SK-N-SH treated with all-trans-retinoic acid at 6 μM for 48 hours (cell line): ENCODE measurements at regions not wholly inside any gene's neighbourhood (a gene's known extent, or its start where the extent isn't known, plus 50 kb on each side); places are given as distances from the start of the nearest gene placed in this dataset.

Source experiments
- ATAC-seq: fragments of 200-7000 bp; cut with Tn5 transposase; 3 replicates; pipeline ENCODE4 v1.9.1; 2020; ENCODE audit warnings: mild to moderate bottlenecking, moderate library complexity
- BACH2 ChIP-seq: fragments of 250-450 bp; sonication (Bioruptor Pico); IDR thresholded peaks from 2 replicates; pipeline ENCODE4 v1.9.0; 2021; ENCODE audit warnings: mild to moderate bottlenecking, borderline replicate concordance
- CREB5 ChIP-seq: fragments of 250-450 bp; sonication (Bioruptor Pico); IDR thresholded peaks from 2 replicates; pipeline ENCODE4 v1.5.1; 2020; ENCODE audit warnings: low read depth, mild to moderate bottlenecking, moderate library complexity
- CSDC2 ChIP-seq: fragments of 250-450 bp; sonication (Bioruptor Pico); IDR thresholded peaks from 2 replicates; pipeline ENCODE4 v1.5.0; 2020; ENCODE audit warnings: mild to moderate bottlenecking, moderate library complexity
- ESRRG ChIP-seq: fragments of 250-450 bp; sonication (Bioruptor Pico); IDR thresholded peaks from 2 replicates; pipeline ENCODE4 v1.6.1; 2021; ENCODE audit warnings: mild to moderate bottlenecking
- GLIS3 ChIP-seq: fragments of 250-450 bp; sonication (Bioruptor Pico); IDR thresholded peaks from 2 replicates; pipeline ENCODE4 v1.5.0; 2020; ENCODE audit warnings: mild to moderate bottlenecking, moderate library complexity
- ISL1 ChIP-seq: fragments of 250-450 bp; sonication (Bioruptor Pico); IDR thresholded peaks from 2 replicates; pipeline ENCODE4 v2.1.2; 2022; ENCODE audit warnings: mild to moderate bottlenecking, moderate library complexity
- OSR1 ChIP-seq: fragments of 250-450 bp; sonication (Bioruptor Pico); IDR thresholded peaks from 2 replicates; pipeline ENCODE4 v1.8.0; 2022; ENCODE audit warnings: moderate library complexity, mild to moderate bottlenecking, inconsistent platforms
- PATZ1 ChIP-seq: fragments of 250-450 bp; sonication (Bioruptor Pico); IDR thresholded peaks from 2 replicates; pipeline ENCODE4 v1.8.0; 2020; ENCODE audit warnings: mild to moderate bottlenecking, moderate library complexity, borderline replicate concordance
- POU6F1 ChIP-seq: fragments of 250-450 bp; sonication (Bioruptor Pico); IDR thresholded peaks from 2 replicates; pipeline ENCODE4 v1.8.0; 2021; ENCODE audit warnings: low read depth, mild to moderate bottlenecking, moderate library complexity, borderline replicate concordance
- PPARA ChIP-seq: fragments of 250-450 bp; sonication (Bioruptor Pico); IDR thresholded peaks from 2 replicates; pipeline ENCODE4 v1.5.0; 2020; ENCODE audit warnings: mild to moderate bottlenecking, borderline replicate concordance
- RARB ChIP-seq: fragments of 250-450 bp; sonication (Bioruptor Pico); IDR thresholded peaks from 2 replicates; pipeline ENCODE4 v1.8.0; 2021; ENCODE audit warnings: mild to moderate bottlenecking, moderate library complexity
- SNAI2 ChIP-seq: fragments of 250-450 bp; sonication (Bioruptor Pico); IDR thresholded peaks from 2 replicates; pipeline ENCODE4 v1.5.0; 2020; ENCODE audit warnings: mild to moderate bottlenecking, moderate library complexity
- TCF4 ChIP-seq: fragments of 250-450 bp; sonication (Bioruptor Pico); IDR thresholded peaks from 2 replicates; pipeline ENCODE4 v1.8.0; 2021; ENCODE audit warnings: mild to moderate bottlenecking, moderate library complexity, borderline replicate concordance
- TOX ChIP-seq: fragments of 250-450 bp; sonication (Bioruptor Pico); IDR thresholded peaks from 2 replicates; pipeline ENCODE4 v1.8.0; 2021; ENCODE audit warnings: mild to moderate bottlenecking, moderate library complexity, borderline replicate concordance
- TSHZ2 ChIP-seq: fragments of 250-450 bp; sonication (Bioruptor Pico); IDR thresholded peaks from 2 replicates; pipeline ENCODE4 v1.5.0; 2020; ENCODE audit warnings: mild to moderate bottlenecking, moderate library complexity
- ZC3H10 ChIP-seq: fragments of 250-450 bp; sonication (Bioruptor Pico); IDR thresholded peaks from 2 replicates; pipeline ENCODE4 v1.5.1; 2021; ENCODE audit warnings: mild to moderate bottlenecking, moderate library complexity
- ZFP30 ChIP-seq: fragments of 450-650 bp; formaldehyde crosslinking; IDR thresholded peaks from 2 replicates; pipeline ENCODE4 v1.5.0; 2022; ENCODE audit warnings: mild to moderate bottlenecking, moderate library complexity
- ZNF565 ChIP-seq: fragments of 450-650 bp; formaldehyde crosslinking; conservative IDR thresholded peaks from 2 replicates; pipeline ENCODE4 v1.5.0; 2020; ENCODE audit warnings: low read depth, mild to moderate bottlenecking, moderate library complexity
- ZNF70 ChIP-seq: fragments of 450-650 bp; formaldehyde crosslinking; IDR thresholded peaks from 2 replicates; pipeline ENCODE4 v1.5.0; 2020; ENCODE audit warnings: mild to moderate bottlenecking, moderate library complexity
- ZNF8 ChIP-seq: fragments of 450-650 bp; formaldehyde crosslinking; IDR thresholded peaks from 2 replicates; pipeline ENCODE4 v1.5.0; 2020; ENCODE audit warnings: mild to moderate bottlenecking, moderate library complexity

GRCh38 chr14:53215101-53215500 is 62.0 kb upstream of the DDHD1 start (continued):
- TF ChIP-seq PATZ1 (CRISPR knock-in tag) (no peak), CREB5 (CRISPR knock-in tag) (no peak), ISL1 (CRISPR knock-in tag) (no peak)

- no peak for TF ChIP-seq BACH2 (CRISPR knock-in tag)
- no peak for TF ChIP-seq ZNF8
- TF ChIP-seq CSDC2 (CRISPR knock-in tag) = no peak
- ATAC-seq = no peak
These were observed 61.3 kb upstream of the DDHD1 start for GRCh38 chr14:53214384-53214783.

GRCh38 chr14:53213761-53214160 is 60.6 kb upstream of the DDHD1 start:
- no peak for ATAC-seq
- TF ChIP-seq CREB5 (CRISPR knock-in tag) (no peak), RARB (no peak), CSDC2 (CRISPR knock-in tag) (no peak), TCF4 (CRISPR knock-in tag) (no peak), ZC3H10 (CRISPR knock-in tag) (no peak), POU6F1 (no peak), TOX (CRISPR knock-in tag) (no peak), ZFP30 (no peak), BACH2 (CRISPR knock-in tag) (no peak), ZNF70 (CRISPR knock-in tag) (no peak), ZNF8 (no peak), GLIS3 (CRISPR knock-in tag) (no peak), SNAI2 (no peak), OSR1 (CRISPR knock-in tag) (no peak), PPARA (no peak), ESRRG (CRISPR knock-in tag) (no peak), ZNF565 (no peak)

GRCh38 chr14:53209370-53209769 is 56.2 kb upstream of the DDHD1 start:
- ATAC-seq = no peak
- TF ChIP-seq BACH2 (CRISPR knock-in tag) (no peak), ISL1 (CRISPR knock-in tag) (no peak), TSHZ2 (CRISPR knock-in tag) (no peak)
- TF ChIP-seq, all 23 proteins: peak for 0
